ENCODE measurements at regions not wholly inside any gene's neighbourhood (a gene's known extent, or its start where the extent isn't known, plus 50 kb on each side); places are given as distances from the start of the nearest gene placed in this dataset.

DNA sequence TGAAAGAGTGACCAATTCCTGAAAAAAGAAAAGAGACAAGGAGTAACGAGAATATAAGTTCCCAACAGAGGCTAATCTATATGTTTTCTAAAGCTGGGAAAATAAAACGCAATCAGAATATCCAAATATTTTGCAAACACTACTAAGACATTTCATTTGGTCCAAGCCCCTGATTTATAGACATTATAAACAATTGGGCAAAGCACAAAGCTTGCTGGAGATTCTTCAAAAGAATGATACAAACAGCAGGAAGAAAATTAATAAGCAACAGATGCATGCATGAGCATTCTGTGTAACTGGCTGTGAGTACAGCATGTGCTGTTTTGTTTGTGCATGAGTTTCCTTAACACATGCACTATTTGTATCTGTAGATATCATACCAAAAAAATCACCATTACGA, 552.9 kb downstream of the LTN1 start:
- no peaks in the 10 kb centered on the region for H3K27me3 ChIP-seq (ENCODE audit: low read depth)
- TF ChIP-seq, protein P1, sequence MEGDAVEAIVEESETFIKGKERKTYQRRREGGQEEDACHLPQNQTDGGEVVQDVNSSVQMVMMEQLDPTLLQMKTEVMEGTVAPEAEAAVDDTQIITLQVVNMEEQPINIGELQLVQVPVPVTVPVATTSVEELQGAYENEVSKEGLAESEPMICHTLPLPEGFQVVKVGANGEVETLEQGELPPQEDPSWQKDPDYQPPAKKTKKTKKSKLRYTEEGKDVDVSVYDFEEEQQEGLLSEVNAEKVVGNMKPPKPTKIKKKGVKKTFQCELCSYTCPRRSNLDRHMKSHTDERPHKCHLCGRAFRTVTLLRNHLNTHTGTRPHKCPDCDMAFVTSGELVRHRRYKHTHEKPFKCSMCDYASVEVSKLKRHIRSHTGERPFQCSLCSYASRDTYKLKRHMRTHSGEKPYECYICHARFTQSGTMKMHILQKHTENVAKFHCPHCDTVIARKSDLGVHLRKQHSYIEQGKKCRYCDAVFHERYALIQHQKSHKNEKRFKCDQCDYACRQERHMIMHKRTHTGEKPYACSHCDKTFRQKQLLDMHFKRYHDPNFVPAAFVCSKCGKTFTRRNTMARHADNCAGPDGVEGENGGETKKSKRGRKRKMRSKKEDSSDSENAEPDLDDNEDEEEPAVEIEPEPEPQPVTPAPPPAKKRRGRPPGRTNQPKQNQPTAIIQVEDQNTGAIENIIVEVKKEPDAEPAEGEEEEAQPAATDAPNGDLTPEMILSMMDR (IDR thresholded peaks at IDR 0.05; ENCODE audit: borderline replicate concordance), result no peak
- intact Hi-C loops (cut with micrococcal nuclease), result no loop called here

DNA sequence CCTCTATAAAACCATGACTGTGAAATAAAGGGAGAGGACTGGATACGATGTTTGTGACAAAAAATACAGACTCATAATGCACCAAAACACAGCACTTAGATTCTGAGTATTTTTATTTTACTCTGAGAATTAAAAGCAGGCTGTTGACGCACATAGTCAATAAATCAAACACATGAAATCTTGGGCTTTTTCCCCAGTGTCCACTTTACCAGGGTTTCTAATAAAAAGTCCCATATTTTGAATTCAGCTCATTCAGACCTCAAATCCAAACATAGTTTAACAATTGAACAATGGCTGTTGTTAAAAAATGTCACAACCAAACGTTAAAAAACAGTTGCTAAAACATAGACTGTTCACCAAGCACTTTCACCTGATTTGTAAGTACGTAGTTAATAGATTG, 553.4 kb downstream of the LTN1 start:
- H3K27ac ChIP-seq (replicated peaks), result no peak overlapping the region
- intact Hi-C loops (cut with micrococcal nuclease), result no loop called here

More for the DNA sequence above, 552.9 kb downstream of the LTN1 start:
- Histone ChIP-seq H3K36me3 (no peaks in the 10 kb centered on the region), H3K27ac (replicated peaks) (no peak overlapping the region), H3K4me3 (no peak overlapping the region), H3K4me1 (no peaks in the 10 kb centered on the region), H3K9me3 (replicated peaks) (no peaks in the 10 kb centered on the region)
- DNase-seq, result no peak

DNA sequence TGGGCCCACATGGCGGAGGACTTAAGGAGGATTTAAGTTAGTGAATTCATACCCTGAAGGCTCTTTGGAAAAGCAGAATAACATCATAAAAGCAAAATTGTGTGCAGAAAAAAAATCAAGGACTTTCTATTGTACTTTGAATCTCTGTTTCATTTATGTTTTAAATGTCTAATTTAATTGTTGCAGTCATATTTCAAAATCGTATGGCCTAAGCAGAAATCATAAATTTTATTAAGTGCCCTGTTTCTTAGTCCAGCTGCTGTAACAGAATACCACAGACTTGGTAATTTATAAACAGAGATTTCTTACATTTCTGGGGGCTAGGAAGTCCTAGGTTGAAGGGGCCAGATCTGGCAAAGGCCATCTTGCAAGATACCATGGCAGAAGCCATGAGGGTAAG, 555.6 kb downstream of the LTN1 start:
- DNase-seq, result no peak
- no peaks in the 10 kb centered on the region for H3K36me3 ChIP-seq
- H3K9me3 ChIP-seq (replicated peaks), result no peaks in the 10 kb centered on the region
- no peak overlapping the region for H3K4me3 ChIP-seq
- no peaks in the 10 kb centered on the region for H3K27me3 ChIP-seq (ENCODE audit: low read depth)
- intact Hi-C loops (cut with micrococcal nuclease), result no loop called here
- H3K4me1 ChIP-seq, result no peaks in the 10 kb centered on the region
- no peak overlapping the region for H3K27ac ChIP-seq (replicated peaks)
- TF ChIP-seq, protein P1 (IDR thresholded peaks at IDR 0.05; ENCODE audit: borderline replicate concordance), result no peak

More for the DNA sequence above, 553.4 kb downstream of the LTN1 start:
- TF ChIP-seq, protein P1 (IDR thresholded peaks at IDR 0.05; ENCODE audit: borderline replicate concordance), result no peak
- Histone ChIP-seq H3K4me1 (no peaks in the 10 kb centered on the region), H3K4me3 (no peak overlapping the region), H3K36me3 (no peaks in the 10 kb centered on the region), H3K9me3 (replicated peaks) (no peaks in the 10 kb centered on the region), H3K27me3 (ENCODE audit: low read depth) (no peaks in the 10 kb centered on the region)
- no peak for DNase-seq

DNA sequence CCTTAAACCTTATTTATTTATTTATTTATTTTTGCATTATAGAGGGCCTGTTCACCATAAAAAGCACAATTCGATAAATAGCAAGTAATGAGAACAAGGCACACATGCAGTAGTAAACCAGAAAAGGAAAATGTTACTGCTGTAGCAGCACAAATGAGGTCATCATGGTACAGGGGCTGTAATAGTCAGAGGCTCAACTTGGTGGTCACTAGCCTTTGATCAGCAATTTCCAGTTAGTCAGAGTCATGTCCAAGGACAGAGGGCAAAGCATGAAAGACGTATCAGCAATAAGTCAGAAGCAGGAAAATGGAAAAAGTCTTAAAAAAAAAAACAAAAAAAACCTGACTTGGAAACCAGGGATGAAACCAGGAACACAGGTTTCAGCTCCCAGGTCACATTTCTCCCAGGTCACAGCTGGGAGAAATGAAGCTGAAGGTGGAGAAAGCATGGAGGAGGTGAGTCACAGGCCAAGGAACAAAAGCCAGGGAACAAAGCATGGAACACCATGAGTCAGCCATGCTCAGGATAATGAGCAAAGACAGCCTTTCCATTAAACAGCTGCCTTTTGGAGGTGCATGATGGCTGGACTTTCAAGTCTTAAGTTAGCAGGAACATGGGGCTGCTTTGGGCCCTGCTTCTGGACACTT, 556.3 kb downstream of the LTN1 start:
- no peak for DNase-seq
- no peaks in the 10 kb centered on the region for H3K36me3 ChIP-seq
- no peaks in the 10 kb centered on the region for H3K27me3 ChIP-seq (ENCODE audit: low read depth)
- H3K27ac ChIP-seq (replicated peaks), result no peak overlapping the region
- H3K9me3 ChIP-seq (replicated peaks), result no peaks in the 10 kb centered on the region
- no peaks in the 10 kb centered on the region for H3K4me1 ChIP-seq
- TF ChIP-seq, protein P1 (IDR thresholded peaks at IDR 0.05; ENCODE audit: borderline replicate concordance), result no peak
- intact Hi-C loops (cut with micrococcal nuclease), result no loop called here
- no peak overlapping the region for H3K4me3 ChIP-seq

DNA sequence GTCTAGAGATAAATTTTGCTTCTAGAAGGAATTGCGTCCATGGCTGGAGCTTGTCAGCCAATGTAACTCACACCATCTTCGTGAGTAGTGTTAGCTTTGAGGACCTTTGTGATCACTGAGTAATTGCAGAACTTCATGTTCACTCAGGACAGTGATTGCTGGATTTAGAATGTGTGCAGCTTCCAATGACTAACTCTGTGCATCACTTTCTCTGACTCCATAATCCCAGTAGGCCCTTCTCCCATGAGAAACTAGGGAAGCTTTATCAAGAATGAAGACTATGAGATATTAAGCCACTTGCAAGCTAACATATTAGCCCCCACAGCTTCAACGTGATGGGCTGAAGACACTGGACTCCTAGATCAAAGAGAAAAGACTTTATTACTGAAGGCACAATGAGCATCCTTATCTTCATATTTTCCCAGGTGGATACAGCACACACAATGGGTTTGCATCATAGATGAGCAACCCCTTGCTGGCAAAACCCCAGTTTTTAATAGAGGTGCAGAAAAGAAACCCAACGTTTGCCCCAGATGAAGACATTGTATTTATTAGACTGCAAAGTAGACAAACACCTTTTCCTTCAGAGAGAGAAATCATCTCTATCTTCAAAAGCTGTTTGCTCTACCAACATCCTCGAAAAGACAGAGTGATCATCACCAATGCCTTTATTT, 561.0 kb downstream of the LTN1 start:
- TF ChIP-seq, protein P1 (IDR thresholded peaks at IDR 0.05; ENCODE audit: borderline replicate concordance), result no peak
- intact Hi-C loops (cut with micrococcal nuclease), result no loop called here

More for the DNA sequence above, 561.0 kb downstream of the LTN1 start:
- no peak for DNase-seq
- no peaks in the 10 kb centered on the region for H3K4me1 ChIP-seq
- no peaks in the 10 kb centered on the region for H3K27me3 ChIP-seq (ENCODE audit: low read depth)
- no peaks in the 10 kb centered on the region for H3K9me3 ChIP-seq (replicated peaks)
- no peaks in the 10 kb centered on the region for H3K36me3 ChIP-seq
- H3K4me3 ChIP-seq, result no peak overlapping the region
- H3K27ac ChIP-seq (replicated peaks), result no peak overlapping the region

Measured in left ventricle myocardium inferior (tissue), 1 donor.